Esophagus muscularis mucosa (tissue), 4 donors: ENCODE measurements at regions not wholly inside any gene's neighbourhood (a gene's known extent, or its start where the extent isn't known, plus 50 kb on each side); places are given as distances from the start of the nearest gene placed in this dataset.

Experiments used
- DNase-seq: peaks from one replicate; pipeline ENCODE4 v3.0.0-alpha.2; 2017; ENCODE audit errors: extremely low spot score
- H3K27ac ChIP-seq, 4 donors: fragments of 200-600 bp; sonication (generic); replicated peaks in 1 of 4; 1 replicate in 3 of 4; 2 replicates in 1 of 4; pipeline ENCODE4 v1.5.1; 2016 to 2019; ENCODE audit warnings: mild to moderate bottlenecking in 1 of 4
- H3K27me3 ChIP-seq, 4 donors: fragments of 200-600 bp; sonication (generic); one replicate each; pipeline versions ENCODE4 v1.5.1 to v1.6.0; 2016 to 2019
- H3K36me3 ChIP-seq, 4 donors: fragments of 200-600 bp; sonication (generic); one replicate each; pipeline ENCODE4 v1.5.1; 2016 to 2019
- H3K4me1 ChIP-seq, 4 donors: fragments of 200-600 bp; sonication (generic); one replicate each; pipeline ENCODE4 v1.5.1; 2016 to 2019
- H3K4me3 ChIP-seq, 4 donors: fragments of 200-600 bp; sonication (generic); 1 replicate in 2 of 4; 2 replicates in 2 of 4; pipeline ENCODE4 v1.5.1; 2016 to 2019; ENCODE audit warnings: mild to moderate bottlenecking in 4 of 4, moderate library complexity in 1 of 4
- H3K9me3 ChIP-seq, 4 donors: fragments of 200-600 bp; sonication (generic); 1 replicate in 3 of 4; 2 replicates in 1 of 4; pipeline ENCODE4 v1.5.1; 2016 to 2019
- EP300 ChIP-seq: sonication (generic); formaldehyde crosslinking; IDR thresholded peaks from one replicate; pipeline ENCODE4 v1.6.1; 2017; ENCODE audit warnings: antibody characterized with exemption
- POLR2A ChIP-seq: fragments of 450-650 bp; IDR thresholded peaks from one replicate; pipeline ENCODE4 v1.6.1; 2017; ENCODE audit warnings: antibody characterized with exemption, moderate library complexity, mild to moderate bottlenecking, low read depth
- POLR2AphosphoS5 ChIP-seq, 2 donors: sonication (generic); formaldehyde crosslinking; IDR thresholded peaks; one replicate each; pipeline ENCODE4 v1.6.1; 2017; ENCODE audit warnings: antibody characterized with exemption in 2 of 2
- WGBS: methylation state at CpG from one replicate; pipeline ENCODE4 v1.1.5; 2018; 5-methylcytosine and 5-hydroxymethylcytosine counted together
- intact Hi-C: fragments of 100-400 bp; cut with DNase I; formaldehyde crosslinking; loops from one replicate; pipeline ENCODE4 v1.15.1; 2023
- TF ChIP-seq, protein P1 (sequence below), 3 experiments: fragments of 200-600 bp in 2 of 3; fragments of 450-650 bp in 1 of 3; sonication (generic) in 2 of 3; IDR thresholded peaks; one replicate each; pipeline ENCODE4 v1.5.1; 2017 to 2019; ENCODE audit warnings: antibody characterized with exemption in 3 of 3, mild to moderate bottlenecking in 2 of 3, moderate library complexity in 1 of 3

GRCh38 chr2:208872591-208872990, 466.0 kb downstream of the PTH2R start:
- H3K4me1 ChIP-seq: no peaks in the 10 kb centered on the region
- peaks cover 0 to 9% (median 5%) of the 10 kb centered on the region in 4 donors for H3K9me3 ChIP-seq
- H3K27ac ChIP-seq: no peak overlapping the region
- H3K27me3 ChIP-seq: no peaks in the 10 kb centered on the region
- 77% methylated on average over 3 of the region's 3 CpGs for WGBS
- no peaks in the 10 kb centered on the region for H3K36me3 ChIP-seq
- TF ChIP-seq, protein P1, sequence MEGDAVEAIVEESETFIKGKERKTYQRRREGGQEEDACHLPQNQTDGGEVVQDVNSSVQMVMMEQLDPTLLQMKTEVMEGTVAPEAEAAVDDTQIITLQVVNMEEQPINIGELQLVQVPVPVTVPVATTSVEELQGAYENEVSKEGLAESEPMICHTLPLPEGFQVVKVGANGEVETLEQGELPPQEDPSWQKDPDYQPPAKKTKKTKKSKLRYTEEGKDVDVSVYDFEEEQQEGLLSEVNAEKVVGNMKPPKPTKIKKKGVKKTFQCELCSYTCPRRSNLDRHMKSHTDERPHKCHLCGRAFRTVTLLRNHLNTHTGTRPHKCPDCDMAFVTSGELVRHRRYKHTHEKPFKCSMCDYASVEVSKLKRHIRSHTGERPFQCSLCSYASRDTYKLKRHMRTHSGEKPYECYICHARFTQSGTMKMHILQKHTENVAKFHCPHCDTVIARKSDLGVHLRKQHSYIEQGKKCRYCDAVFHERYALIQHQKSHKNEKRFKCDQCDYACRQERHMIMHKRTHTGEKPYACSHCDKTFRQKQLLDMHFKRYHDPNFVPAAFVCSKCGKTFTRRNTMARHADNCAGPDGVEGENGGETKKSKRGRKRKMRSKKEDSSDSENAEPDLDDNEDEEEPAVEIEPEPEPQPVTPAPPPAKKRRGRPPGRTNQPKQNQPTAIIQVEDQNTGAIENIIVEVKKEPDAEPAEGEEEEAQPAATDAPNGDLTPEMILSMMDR (IDR thresholded peaks at IDR 0.05): no peak
- TF ChIP-seq POLR2A (no peak), EP300 (no peak), POLR2AphosphoS5 (IDR thresholded peaks at IDR 0.05) (no peak)
- DNase-seq: no peak
- intact Hi-C loops: no loop called here
- no peak overlapping the region for H3K4me3 ChIP-seq

- intact Hi-C loops: no loop called here
- DNase-seq: no peak
- Histone ChIP-seq H3K27ac (no peak overlapping the region), H3K9me3 (peaks cover 0 to 7% (median 2%) of the 10 kb centered on the region in 4 donors), H3K27me3 (no peaks in the 10 kb centered on the region), H3K36me3 (no peaks in the 10 kb centered on the region), H3K4me1 (no peaks in the 10 kb centered on the region), H3K4me3 (no peak overlapping the region)
- TF ChIP-seq, protein P1 (IDR thresholded peaks at IDR 0.05): no peak
- no peak for TF ChIP-seq EP300
- no peak for TF ChIP-seq POLR2A
- TF ChIP-seq POLR2AphosphoS5 (IDR thresholded peaks at IDR 0.05): no peak
- WGBS: 76% methylated on average over 3 of the region's 3 CpGs
Observed at GRCh38 chr2:208879666-208880065, 473.1 kb downstream of the PTH2R start.

DNA sequence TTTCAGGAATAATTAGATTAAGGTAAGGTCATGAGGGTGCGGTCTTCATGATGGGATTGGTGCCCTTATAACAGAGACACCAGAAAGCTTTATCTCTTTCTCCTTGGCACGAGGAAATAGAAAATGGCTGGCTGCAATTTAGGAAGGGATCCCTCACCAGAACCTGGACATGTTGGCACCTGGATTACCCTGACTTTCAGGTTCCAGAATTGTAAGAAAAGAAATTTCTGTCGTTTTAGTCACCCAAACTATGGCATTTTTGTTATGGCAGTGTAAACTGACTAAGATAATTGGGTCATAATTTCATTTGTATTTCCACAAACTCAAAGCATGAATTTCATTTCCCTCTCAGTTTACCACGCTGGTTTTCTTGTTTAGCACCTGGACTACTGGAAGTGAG, 473.6 kb downstream of the PTH2R start:
- TF ChIP-seq EP300 (no peak), POLR2A (no peak), POLR2AphosphoS5 (IDR thresholded peaks at IDR 0.05) (no peak)
- TF ChIP-seq, protein P1 (IDR thresholded peaks at IDR 0.05): no peak
- WGBS: 70% methylated on average over 4 of the region's 4 CpGs
- intact Hi-C loops: no loop called here

DNA sequence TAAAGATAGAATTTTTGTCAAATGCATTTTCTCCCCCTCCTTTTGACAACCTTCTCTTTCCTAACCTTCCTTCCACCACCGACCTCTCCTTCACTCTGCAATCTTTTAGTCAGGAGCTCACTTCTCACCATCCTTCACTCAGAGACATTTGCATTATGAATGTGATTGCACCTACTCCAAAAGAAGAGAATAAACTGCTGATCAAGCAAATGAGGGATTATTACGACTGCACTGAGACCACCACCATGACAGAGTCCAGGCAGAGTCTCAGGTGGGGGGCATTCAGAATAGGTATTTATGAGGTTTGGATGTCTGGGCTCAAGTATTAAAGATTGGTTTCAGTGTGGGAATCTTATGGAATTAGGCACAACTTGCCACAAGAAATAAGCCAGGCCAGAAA, 483.9 kb downstream of the PTH2R start:
- H3K36me3 ChIP-seq: no peaks in the 10 kb centered on the region
- 86% methylated on average over 2 of the region's 2 CpGs for WGBS
- TF ChIP-seq POLR2AphosphoS5 (IDR thresholded peaks at IDR 0.05) (no peak), EP300 (no peak), POLR2A (no peak)
- TF ChIP-seq, protein P1 (IDR thresholded peaks at IDR 0.05): no peak
- H3K4me1 ChIP-seq: no peaks in the 10 kb centered on the region
- no peaks in the 10 kb centered on the region for H3K27me3 ChIP-seq
- H3K27ac ChIP-seq: no peak overlapping the region
- intact Hi-C loops: no loop called here
- no peak for DNase-seq
- no peak overlapping the region for H3K4me3 ChIP-seq
- H3K9me3 ChIP-seq: no peaks in the 10 kb centered on the region

More for the DNA sequence above, 473.6 kb downstream of the PTH2R start:
- Histone ChIP-seq H3K27ac (no peak overlapping the region), H3K4me1 (no peaks in the 10 kb centered on the region), H3K4me3 (no peak overlapping the region), H3K36me3 (no peaks in the 10 kb centered on the region), H3K9me3 (peaks cover 0 to 7% (median 2%) of the 10 kb centered on the region in 4 donors), H3K27me3 (no peaks in the 10 kb centered on the region)
- no peak for DNase-seq

- TF ChIP-seq POLR2AphosphoS5 (IDR thresholded peaks at IDR 0.05) (no peak), EP300 (no peak), POLR2A (no peak)
- TF ChIP-seq, protein P1 (IDR thresholded peaks at IDR 0.05): no peak
- no peak overlapping the region for H3K27ac ChIP-seq
- H3K9me3 ChIP-seq: no peaks in the 10 kb centered on the region
- intact Hi-C loops: no loop called here
- DNase-seq: no peak
- no peak overlapping the region for H3K4me3 ChIP-seq
- H3K4me1 ChIP-seq: no peaks in the 10 kb centered on the region
- H3K36me3 ChIP-seq: no peaks in the 10 kb centered on the region
- no peaks in the 10 kb centered on the region for H3K27me3 ChIP-seq
Observed at GRCh38 chr2:208892203-208892602, 485.6 kb downstream of the PTH2R start.
